Loucy (cell line): ENCODE measurements at regions not wholly inside any gene's neighbourhood (a gene's known extent, or its start where the extent isn't known, plus 50 kb on each side); places are given as distances from the start of the nearest gene placed in this dataset.

Experiments
- H2AFZ ChIP-seq: fragments of 200-600 bp; sonication (generic); 2 replicates; pipeline ENCODE4 v1.6.0; 2016; ENCODE audit warnings: antibody characterized with exemption, mild to moderate bottlenecking, low read length, moderate library complexity
- H3F3A ChIP-seq: fragments of 200-600 bp; 2 replicates; pipeline ENCODE4 v1.6.0; 2016; ENCODE audit warnings: antibody characterized with exemption, low read depth, mild to moderate bottlenecking
- H3K27me3 ChIP-seq: fragments of 200-600 bp; sonication (generic); 2 replicates; pipeline ENCODE4 v1.6.1; 2014; ENCODE audit warnings: low read length, mild to moderate bottlenecking; ENCODE audit not compliant: insufficient read depth, poor library complexity, severe bottlenecking
- H3K36me3 ChIP-seq: fragments of 200-600 bp; sonication (generic); 2 replicates; pipeline ENCODE4 v1.6.1; 2016; ENCODE audit warnings: low read length; ENCODE audit not compliant: insufficient read depth
- H3K4me1 ChIP-seq: fragments of 200-600 bp; sonication (generic); 2 replicates; pipeline ENCODE4 v1.5.1; 2014; ENCODE audit warnings: low read length, mild to moderate bottlenecking; ENCODE audit not compliant: insufficient read depth, poor library complexity, severe bottlenecking
- H3K4me2 ChIP-seq: fragments of 200-600 bp; sonication (generic); 2 replicates; pipeline ENCODE4 v1.6.0; 2014; ENCODE audit warnings: antibody characterized with exemption, low read length, low read depth, mild to moderate bottlenecking; ENCODE audit not compliant: poor library complexity, severe bottlenecking
- H3K4me3 ChIP-seq: fragments of 200-600 bp; sonication (generic); 2 replicates; pipeline ENCODE4 v1.5.1; 2014; ENCODE audit warnings: low read length, mild to moderate bottlenecking, mixed read lengths; ENCODE audit not compliant: poor library complexity, severe bottlenecking
- H3K79me2 ChIP-seq: fragments of 200-600 bp; sonication (generic); 2 replicates; pipeline ENCODE4 v1.6.1; 2014; ENCODE audit warnings: low read length; ENCODE audit not compliant: insufficient read depth
- H3K9ac ChIP-seq: fragments of 200-600 bp; sonication (generic); 2 replicates; pipeline ENCODE4 v1.6.0; 2014; ENCODE audit warnings: mild to moderate bottlenecking, low read depth, low read length, moderate library complexity; ENCODE audit not compliant: poor library complexity, severe bottlenecking
- H3K9me2 ChIP-seq: fragments of 200-600 bp; sonication (generic); replicated peaks from 2 replicates; pipeline ENCODE4 v1.6.1; 2016; ENCODE audit warnings: low read depth, low read length, mixed read lengths
- H3K9me3 ChIP-seq: fragments of 200-600 bp; sonication (generic); 2 replicates; pipeline ENCODE4 v1.6.1; 2014; ENCODE audit warnings: mild to moderate bottlenecking, antibody characterized with exemption, low read length, low read depth; ENCODE audit not compliant: insufficient read depth
- H4K20me1 ChIP-seq: fragments of 200-600 bp; sonication (generic); 2 replicates; pipeline ENCODE4 v1.6.0; 2014; ENCODE audit warnings: antibody characterized with exemption, low read length, mild to moderate bottlenecking; ENCODE audit not compliant: insufficient read depth, poor library complexity, severe bottlenecking
- CTCF ChIP-seq: fragments of 200-600 bp; sonication (generic); conservative IDR thresholded peaks from 2 replicates; pipeline ENCODE4 v1.5.1; 2014; ENCODE audit warnings: mild to moderate bottlenecking, antibody characterized with exemption, low read length
- EZH2phosphoT487 ChIP-seq: fragments of 200-600 bp; IDR thresholded peaks from 2 replicates; pipeline ENCODE4 v1.6.1; 2018; ENCODE audit warnings: antibody characterized with exemption, mild to moderate bottlenecking, moderate library complexity, borderline replicate concordance

DNA sequence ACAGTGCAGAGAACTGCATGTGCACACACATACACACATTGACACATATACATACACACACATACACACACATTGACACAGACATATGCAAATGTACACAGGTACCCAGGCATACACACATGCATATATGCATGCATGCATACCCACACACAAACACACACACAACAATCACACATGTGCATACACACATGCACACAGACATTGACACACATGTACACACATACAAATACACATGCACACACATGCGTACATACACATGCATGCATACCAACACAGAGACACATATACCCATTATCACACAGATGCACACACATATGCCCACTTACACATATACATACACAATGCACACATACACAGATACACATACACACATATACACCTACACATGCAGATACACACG is 299.6 kb upstream of the ADCY2 start:
- Histone ChIP-seq H3K9me2 (no peaks in the 10 kb centered on the region), H3K9ac (no peak overlapping the region), H3K79me2 (no peaks in the 10 kb centered on the region), H4K20me1 (no peaks in the 10 kb centered on the region), H3F3A (no peaks in the 10 kb centered on the region), H3K4me2 (no peak overlapping the region), H3K4me3 (no peak overlapping the region), H3K4me1 (no peaks in the 10 kb centered on the region), H3K27me3 (no peaks in the 10 kb centered on the region), H2AFZ (no peak overlapping the region), H3K9me3 (no peaks in the 10 kb centered on the region; the same call in 1 of the 2 replicates), H3K36me3 (no peaks in the 10 kb centered on the region)
- TF ChIP-seq EZH2phosphoT487 (no peak), CTCF (no peak)

GRCh38 chr5:7105358-7105757 is 290.6 kb upstream of the ADCY2 start:
- TF ChIP-seq CTCF, result no peak
- no peak for TF ChIP-seq EZH2phosphoT487
- Histone ChIP-seq H3K9ac (no peak overlapping the region), H3K4me2 (no peak overlapping the region), H4K20me1 (no peaks in the 10 kb centered on the region), H3K4me3 (no peak overlapping the region), H3K79me2 (no peaks in the 10 kb centered on the region), H3K9me3 (no peaks in the 10 kb centered on the region), H2AFZ (no peak overlapping the region), H3K4me1 (no peaks in the 10 kb centered on the region), H3K9me2 (no peaks in the 10 kb centered on the region), H3F3A (no peaks in the 10 kb centered on the region), H3K27me3 (no peaks in the 10 kb centered on the region), H3K36me3 (no peaks in the 10 kb centered on the region)

- Histone ChIP-seq H3K27me3 (no peaks in the 10 kb centered on the region), H2AFZ (no peak overlapping the region), H3K9ac (no peak overlapping the region), H3K4me3 (no peak overlapping the region), H3K4me2 (no peak overlapping the region), H4K20me1 (no peaks in the 10 kb centered on the region), H3K4me1 (no peaks in the 10 kb centered on the region), H3K9me3 (no peaks in the 10 kb centered on the region; the same call in 1 of the 2 replicates), H3K36me3 (no peaks in the 10 kb centered on the region), H3K79me2 (no peaks in the 10 kb centered on the region), H3F3A (no peaks in the 10 kb centered on the region), H3K9me2 (no peaks in the 10 kb centered on the region)
- TF ChIP-seq EZH2phosphoT487 (no peak), CTCF (no peak)
Observed at GRCh38 chr5:7117961-7118360, 278.0 kb upstream of the ADCY2 start.
